ENCODE measurements at regions not wholly inside any gene's neighbourhood (a gene's known extent, or its start where the extent isn't known, plus 50 kb on each side); places are given as distances from the start of the nearest gene placed in this dataset.
"Not testable (repeated sequence)": the region's sequence is repeated elsewhere in the genome, so short reads cannot be mapped to it uniquely, and the experiment has no call there.

- no peak for DNase-seq
These were observed 135.5 kb upstream of the ZSWIM2 start for GRCh38 chr2:186984481-186984880.

- no peak for DNase-seq
These were observed 132.0 kb upstream of the ZSWIM2 start for GRCh38 chr2:186980787-186981550.

- no peak for DNase-seq
These were observed 131.1 kb upstream of the ZSWIM2 start for GRCh38 chr2:186980117-186980442.

- DNase-seq, result no peak
These were observed 130.6 kb upstream of the ZSWIM2 start for GRCh38 chr2:186979439-186980116.

GRCh38 chr2:186977433-186978045 lies 128.6 kb upstream of the ZSWIM2 start:
- no peak for DNase-seq

GRCh38 chr2:186976329-186976728 lies 127.4 kb upstream of the ZSWIM2 start:
- DNase-seq, result no peak

GRCh38 chr2:186972281-186972970 lies 123.5 kb upstream of the ZSWIM2 start:
- DNase-seq, result no peak

- DNase-seq, result no peak
These were observed 119.3 kb upstream of the ZSWIM2 start for GRCh38 chr2:186968277-186968676.

- DNase-seq, result no peak
These were observed 117.0 kb upstream of the ZSWIM2 start for GRCh38 chr2:186966015-186966414.

- no peak for DNase-seq
These were observed 113.2 kb upstream of the ZSWIM2 start for GRCh38 chr2:186962085-186962747.

- DNase-seq, result not testable (repeated sequence)
These were observed 111.3 kb upstream of the ZSWIM2 start for GRCh38 chr2:186960241-186960640.

GRCh38 chr2:186959486-186959885 lies 110.5 kb upstream of the ZSWIM2 start:
- DNase-seq, result no peak

GRCh38 chr2:186950694-186951093 lies 101.7 kb upstream of the ZSWIM2 start:
- no peak for DNase-seq

GRCh38 chr2:186949726-186950256 lies 100.8 kb upstream of the ZSWIM2 start:
- DNase-seq, result no peak

- DNase-seq, result no peak
These were observed 98.5 kb upstream of the ZSWIM2 start for GRCh38 chr2:186947516-186947915.

GRCh38 chr2:186946896-186947467 lies 98.0 kb upstream of the ZSWIM2 start:
- no peak for DNase-seq

- no peak for DNase-seq
These were observed 92.9 kb upstream of the ZSWIM2 start for GRCh38 chr2:186941853-186942252.

GRCh38 chr2:186940463-186940862 lies 91.5 kb upstream of the ZSWIM2 start:
- DNase-seq, result no peak

GRCh38 chr2:186934420-186934819 lies 85.5 kb upstream of the ZSWIM2 start:
- no peak for DNase-seq

GRCh38 chr2:186927867-186928191 lies 78.9 kb upstream of the ZSWIM2 start:
- no peak for DNase-seq

- no peak for DNase-seq
These were observed 78.4 kb upstream of the ZSWIM2 start for GRCh38 chr2:186927185-186927866.

GRCh38 chr2:186925514-186925913 lies 76.5 kb upstream of the ZSWIM2 start:
- no peak for DNase-seq

All from eye (tissue), 1 donor.